ENCODE measurements at regions not wholly inside any gene's neighbourhood (a gene's known extent, or its start where the extent isn't known, plus 50 kb on each side); places are given as distances from the start of the nearest gene placed in this dataset.

GRCh38 chr11:37762079-37762478 is 1164.0 kb upstream of the RAG2 start (continued):
- TF ChIP-seq ZNF138 (CRISPR knock-in tag; conservative IDR thresholded peaks at IDR 0.05) (no peak), HMGA2 (CRISPR knock-in tag; IDR thresholded peaks at IDR 0.05) (no peak), ZBTB21 (CRISPR knock-in tag; IDR thresholded peaks at IDR 0.05; ENCODE audit: borderline replicate concordance) (no peak), NR2C2 (CRISPR knock-in tag; IDR thresholded peaks at IDR 0.05) (no peak), SMAD4 (CRISPR knock-in tag; IDR thresholded peaks at IDR 0.05) (no peak)
- TF ChIP-seq, protein P1, sequence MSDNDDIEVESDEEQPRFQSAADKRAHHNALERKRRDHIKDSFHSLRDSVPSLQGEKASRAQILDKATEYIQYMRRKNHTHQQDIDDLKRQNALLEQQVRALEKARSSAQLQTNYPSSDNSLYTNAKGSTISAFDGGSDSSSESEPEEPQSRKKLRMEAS (CRISPR knock-in tag; IDR thresholded peaks at IDR 0.05): no peak
- TF ChIP-seq, protein P2, sequence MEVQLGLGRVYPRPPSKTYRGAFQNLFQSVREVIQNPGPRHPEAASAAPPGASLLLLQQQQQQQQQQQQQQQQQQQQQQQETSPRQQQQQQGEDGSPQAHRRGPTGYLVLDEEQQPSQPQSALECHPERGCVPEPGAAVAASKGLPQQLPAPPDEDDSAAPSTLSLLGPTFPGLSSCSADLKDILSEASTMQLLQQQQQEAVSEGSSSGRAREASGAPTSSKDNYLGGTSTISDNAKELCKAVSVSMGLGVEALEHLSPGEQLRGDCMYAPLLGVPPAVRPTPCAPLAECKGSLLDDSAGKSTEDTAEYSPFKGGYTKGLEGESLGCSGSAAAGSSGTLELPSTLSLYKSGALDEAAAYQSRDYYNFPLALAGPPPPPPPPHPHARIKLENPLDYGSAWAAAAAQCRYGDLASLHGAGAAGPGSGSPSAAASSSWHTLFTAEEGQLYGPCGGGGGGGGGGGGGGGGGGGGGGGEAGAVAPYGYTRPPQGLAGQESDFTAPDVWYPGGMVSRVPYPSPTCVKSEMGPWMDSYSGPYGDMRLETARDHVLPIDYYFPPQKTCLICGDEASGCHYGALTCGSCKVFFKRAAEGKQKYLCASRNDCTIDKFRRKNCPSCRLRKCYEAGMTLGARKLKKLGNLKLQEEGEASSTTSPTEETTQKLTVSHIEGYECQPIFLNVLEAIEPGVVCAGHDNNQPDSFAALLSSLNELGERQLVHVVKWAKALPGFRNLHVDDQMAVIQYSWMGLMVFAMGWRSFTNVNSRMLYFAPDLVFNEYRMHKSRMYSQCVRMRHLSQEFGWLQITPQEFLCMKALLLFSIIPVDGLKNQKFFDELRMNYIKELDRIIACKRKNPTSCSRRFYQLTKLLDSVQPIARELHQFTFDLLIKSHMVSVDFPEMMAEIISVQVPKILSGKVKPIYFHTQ (CRISPR knock-in tag; IDR thresholded peaks at IDR 0.05): no peak

GRCh38 chr11:37755521-37755920 is 1157.5 kb upstream of the RAG2 start:
- H3K36me3 Mint-ChIP-seq: peaks cover 56% of the 10 kb centered on the region
- CTCF ChIA-PET: no interaction called here
- no peaks in the 10 kb centered on the region for H3K4me1 Mint-ChIP-seq
- H3K4me3 Mint-ChIP-seq: no peak overlapping the region
- ATAC-seq: no peak
- H3K27ac Mint-ChIP-seq: no peak overlapping the region
- peaks cover 2% of the 10 kb centered on the region; the same call in 1 of the 2 replicates for H3K27me3 Mint-ChIP-seq (ENCODE audit: low read depth)
- H3K9me3 Mint-ChIP-seq: peaks cover 59% of the 10 kb centered on the region
- TF ChIP-seq, protein P3, sequence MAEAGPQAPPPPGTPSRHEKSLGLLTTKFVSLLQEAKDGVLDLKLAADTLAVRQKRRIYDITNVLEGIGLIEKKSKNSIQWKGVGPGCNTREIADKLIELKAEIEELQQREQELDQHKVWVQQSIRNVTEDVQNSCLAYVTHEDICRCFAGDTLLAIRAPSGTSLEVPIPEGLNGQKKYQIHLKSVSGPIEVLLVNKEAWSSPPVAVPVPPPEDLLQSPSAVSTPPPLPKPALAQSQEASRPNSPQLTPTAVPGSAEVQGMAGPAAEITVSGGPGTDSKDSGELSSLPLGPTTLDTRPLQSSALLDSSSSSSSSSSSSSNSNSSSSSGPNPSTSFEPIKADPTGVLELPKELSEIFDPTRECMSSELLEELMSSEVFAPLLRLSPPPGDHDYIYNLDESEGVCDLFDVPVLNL (CRISPR knock-in tag; IDR thresholded peaks at IDR 0.05; ENCODE audit: borderline replicate concordance, low read depth): no peak
- no peak for TF ChIP-seq ZNF671 (CRISPR knock-in tag; IDR thresholded peaks at IDR 0.05)
- DNase-seq (ENCODE audit: low spot score): no peak
- POLR2A ChIA-PET: no interaction called here

DNA sequence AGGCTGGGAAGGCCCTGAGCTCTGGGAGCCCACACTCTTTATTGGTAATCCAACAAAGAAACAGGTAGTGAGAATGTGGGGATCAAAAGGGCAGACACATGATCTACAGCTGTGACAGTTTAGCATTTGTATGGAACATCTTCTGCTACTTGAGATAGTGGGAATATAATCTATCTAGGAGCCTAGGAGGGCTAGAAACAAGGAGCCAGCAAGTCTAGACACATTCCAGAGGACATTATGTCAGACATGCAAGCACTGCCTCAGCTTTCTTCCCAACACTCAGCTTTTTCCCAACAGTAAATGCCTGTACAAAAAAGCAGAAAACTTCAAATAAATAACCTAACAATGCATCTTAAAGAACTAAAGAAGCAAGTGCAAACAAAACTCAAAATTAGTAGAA is 1150.6 kb upstream of the RAG2 start:
- H3K9me3 Mint-ChIP-seq: peaks cover 54% of the 10 kb centered on the region
- no peak overlapping the region for H3K4me3 Mint-ChIP-seq
- ATAC-seq (no peak), DNase-seq (ENCODE audit: low spot score) (no peak)
- TF ChIP-seq, protein P4, sequence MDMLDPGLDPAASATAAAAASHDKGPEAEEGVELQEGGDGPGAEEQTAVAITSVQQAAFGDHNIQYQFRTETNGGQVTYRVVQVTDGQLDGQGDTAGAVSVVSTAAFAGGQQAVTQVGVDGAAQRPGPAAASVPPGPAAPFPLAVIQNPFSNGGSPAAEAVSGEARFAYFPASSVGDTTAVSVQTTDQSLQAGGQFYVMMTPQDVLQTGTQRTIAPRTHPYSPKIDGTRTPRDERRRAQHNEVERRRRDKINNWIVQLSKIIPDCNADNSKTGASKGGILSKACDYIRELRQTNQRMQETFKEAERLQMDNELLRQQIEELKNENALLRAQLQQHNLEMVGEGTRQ (CRISPR knock-in tag; IDR thresholded peaks at IDR 0.05): no peak
- TF ChIP-seq FOXP1 (CRISPR knock-in tag; IDR thresholded peaks at IDR 0.05; ENCODE audit: borderline replicate concordance): no peak
- TF ChIP-seq NR2C2 (CRISPR knock-in tag; IDR thresholded peaks at IDR 0.05): no peak
- TF ChIP-seq, protein P5, sequence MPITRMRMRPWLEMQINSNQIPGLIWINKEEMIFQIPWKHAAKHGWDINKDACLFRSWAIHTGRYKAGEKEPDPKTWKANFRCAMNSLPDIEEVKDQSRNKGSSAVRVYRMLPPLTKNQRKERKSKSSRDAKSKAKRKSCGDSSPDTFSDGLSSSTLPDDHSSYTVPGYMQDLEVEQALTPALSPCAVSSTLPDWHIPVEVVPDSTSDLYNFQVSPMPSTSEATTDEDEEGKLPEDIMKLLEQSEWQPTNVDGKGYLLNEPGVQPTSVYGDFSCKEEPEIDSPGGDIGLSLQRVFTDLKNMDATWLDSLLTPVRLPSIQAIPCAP (CRISPR knock-in tag; IDR thresholded peaks at IDR 0.05): no peak
- H3K27ac Mint-ChIP-seq: no peak overlapping the region
- no peaks in the 10 kb centered on the region; the same call in 1 of the 2 replicates for H3K27me3 Mint-ChIP-seq (ENCODE audit: low read depth)
- H3K4me1 Mint-ChIP-seq: no peaks in the 10 kb centered on the region
- peaks cover 39% of the 10 kb centered on the region for H3K36me3 Mint-ChIP-seq
- ChIA-PET CTCF (no interaction called here), POLR2A (no interaction called here)

DNA sequence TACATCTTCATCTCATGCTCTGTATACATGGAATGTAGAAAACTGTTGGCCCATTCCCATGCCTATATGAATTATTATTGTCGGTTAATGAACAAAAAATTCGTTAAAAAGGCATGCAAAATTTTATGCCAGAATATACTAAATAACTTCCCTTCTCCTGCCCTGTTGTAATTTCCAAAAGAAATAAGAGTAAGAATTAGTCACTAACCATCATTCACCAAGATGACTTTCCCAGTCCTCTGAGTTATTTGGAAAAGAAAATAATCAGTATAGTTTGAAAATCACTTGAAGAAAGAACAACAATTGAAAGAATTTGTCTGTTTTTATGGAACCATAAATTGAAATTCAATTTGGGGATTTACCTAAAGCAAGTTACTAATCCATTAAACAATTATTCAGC is 1149.1 kb upstream of the RAG2 start:
- DNase-seq (ENCODE audit: low spot score) (no peak), ATAC-seq (no peak)
- no peak overlapping the region for H3K27ac Mint-ChIP-seq
- ChIA-PET POLR2A (no interaction called here), CTCF (no interaction called here)
- H3K4me3 Mint-ChIP-seq: no peak overlapping the region
- peaks cover 53% of the 10 kb centered on the region for H3K9me3 Mint-ChIP-seq
- no peaks in the 10 kb centered on the region; the same call in 1 of the 2 replicates for H3K27me3 Mint-ChIP-seq (ENCODE audit: low read depth)
- peaks cover 34% of the 10 kb centered on the region for H3K36me3 Mint-ChIP-seq
- TF ChIP-seq ZNF138 (CRISPR knock-in tag; conservative IDR thresholded peaks at IDR 0.05): no peak
- no peak for TF ChIP-seq ZNF219 (CRISPR knock-in tag; IDR thresholded peaks at IDR 0.05; ENCODE audit: borderline replicate concordance)
- no peak for TF ChIP-seq FOXJ3 (CRISPR knock-in tag; IDR thresholded peaks at IDR 0.05; ENCODE audit: borderline replicate concordance)
- no peak for TF ChIP-seq ERG (CRISPR knock-in tag; IDR thresholded peaks at IDR 0.05)
- TF ChIP-seq TEAD1 (CRISPR knock-in tag; IDR thresholded peaks at IDR 0.05): no peak
- TF ChIP-seq, protein P4 (CRISPR knock-in tag; IDR thresholded peaks at IDR 0.05): no peak
- TF ChIP-seq, protein P3 (CRISPR knock-in tag; IDR thresholded peaks at IDR 0.05; ENCODE audit: borderline replicate concordance, low read depth): no peak
- no peaks in the 10 kb centered on the region for H3K4me1 Mint-ChIP-seq

Measured in WTC11 (cell line).